Fibroblast of skin of abdomen (primary cell): ENCODE measurements at regions not wholly inside any gene's neighbourhood (a gene's known extent, or its start where the extent isn't known, plus 50 kb on each side); places are given as distances from the start of the nearest gene placed in this dataset.

ENCODE experiments used
- DNase-seq: peaks from one replicate; pipeline ENCODE4 v3.0.0-alpha.2; 2013

GRCh38 chr11:25900814-25901213 lies 431.1 kb upstream of the ANO3 start:
- DNase-seq = no peak

GRCh38 chr11:25901415-25901814 lies 430.5 kb upstream of the ANO3 start:
- DNase-seq = no peak

- no peak for DNase-seq
Measured at GRCh38 chr11:25902476-25902875, 429.5 kb upstream of the ANO3 start.

- DNase-seq = no peak
Measured at GRCh38 chr11:25908726-25909125, 423.2 kb upstream of the ANO3 start.

- peak; percentile 32 for DNase-seq
Measured at GRCh38 chr11:25910086-25910485, 421.8 kb upstream of the ANO3 start.

GRCh38 chr11:25920356-25920755 lies 411.6 kb upstream of the ANO3 start:
- DNase-seq = no peak

- DNase-seq = no peak
Measured at GRCh38 chr11:25924586-25924985, 407.3 kb upstream of the ANO3 start.

- DNase-seq = no peak
Measured at GRCh38 chr11:25925359-25925758, 406.6 kb upstream of the ANO3 start.

- DNase-seq = no peak
Measured at GRCh38 chr11:25927411-25927953, 404.4 kb upstream of the ANO3 start.

GRCh38 chr11:25928076-25928475 lies 403.9 kb upstream of the ANO3 start:
- no peak for DNase-seq

GRCh38 chr11:25938952-25939351 lies 393.0 kb upstream of the ANO3 start:
- DNase-seq = no peak

- DNase-seq = no peak
Measured at GRCh38 chr11:25939691-25940090, 392.2 kb upstream of the ANO3 start.

GRCh38 chr11:25941353-25941752 lies 390.6 kb upstream of the ANO3 start:
- DNase-seq = no peak

- no peak for DNase-seq
Measured at GRCh38 chr11:25943031-25943430, 388.9 kb upstream of the ANO3 start.

GRCh38 chr11:25943777-25944661 lies 387.9 kb upstream of the ANO3 start:
- no peak for DNase-seq

- DNase-seq = no peak
Measured at GRCh38 chr11:25949918-25950317, 382.0 kb upstream of the ANO3 start.

GRCh38 chr11:25953006-25953405 lies 378.9 kb upstream of the ANO3 start:
- DNase-seq = no peak

GRCh38 chr11:25958045-25958444 lies 373.9 kb upstream of the ANO3 start:
- no peak for DNase-seq

- no peak for DNase-seq
Measured at GRCh38 chr11:25961539-25961938, 370.4 kb upstream of the ANO3 start.

- no peak for DNase-seq
Measured at GRCh38 chr11:25970726-25971508, 361.0 kb upstream of the ANO3 start.

GRCh38 chr11:25980091-25980490 lies 351.8 kb upstream of the ANO3 start:
- DNase-seq = no peak

GRCh38 chr11:25981998-25982397 lies 349.9 kb upstream of the ANO3 start:
- peak; percentile 72 for DNase-seq

GRCh38 chr11:25983280-25983679 lies 348.6 kb upstream of the ANO3 start:
- no peak for DNase-seq

- DNase-seq = no peak
Measured at GRCh38 chr11:25988178-25988577, 343.8 kb upstream of the ANO3 start.
